GM21360 (cell line): ENCODE measurements at regions not wholly inside any gene's neighbourhood (a gene's known extent, or its start where the extent isn't known, plus 50 kb on each side); places are given as distances from the start of the nearest gene placed in this dataset.

Experiments
- ATAC-seq: cut with Tn5 transposase; IDR thresholded peaks from one replicate; pipeline ENCODE4 v1.9.1; 2021; ENCODE audit warnings: mild to moderate bottlenecking, moderate library complexity; ENCODE audit not compliant: unreplicated experiment

GRCh38 chr3:117626577-117626976 lies 917.0 kb downstream of the TUSC7 start:
- ATAC-seq, result no peak

DNA sequence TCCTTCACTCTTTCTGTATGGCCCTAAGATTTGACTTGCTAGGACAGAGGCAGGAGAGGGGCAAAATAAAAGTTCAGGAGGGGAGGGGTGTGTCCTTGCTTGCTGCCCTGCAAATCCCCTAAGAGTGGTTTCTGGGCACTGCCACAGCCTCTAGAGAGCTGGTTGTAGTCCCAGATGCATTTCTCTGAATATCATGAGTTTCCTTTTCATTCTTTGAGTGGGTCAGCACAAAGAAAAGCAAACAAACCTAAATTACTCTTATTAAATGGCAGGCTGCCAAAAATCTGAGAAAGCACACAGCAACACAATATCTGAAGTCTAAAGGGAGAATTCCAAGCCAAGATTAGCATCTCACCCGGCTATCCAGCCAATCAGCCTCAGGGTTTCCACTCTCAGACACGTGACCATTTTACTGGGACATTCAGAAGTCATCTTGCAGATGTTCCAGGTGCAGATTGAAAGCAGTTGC lies 919.3 kb downstream of the TUSC7 start:
- ATAC-seq, result no peak

- no peak for ATAC-seq
These were observed 919.9 kb downstream of the TUSC7 start for GRCh38 chr3:117629505-117629904.

GRCh38 chr3:117630469-117630868 lies 920.9 kb downstream of the TUSC7 start:
- peak; percentile 63 for ATAC-seq

DNA sequence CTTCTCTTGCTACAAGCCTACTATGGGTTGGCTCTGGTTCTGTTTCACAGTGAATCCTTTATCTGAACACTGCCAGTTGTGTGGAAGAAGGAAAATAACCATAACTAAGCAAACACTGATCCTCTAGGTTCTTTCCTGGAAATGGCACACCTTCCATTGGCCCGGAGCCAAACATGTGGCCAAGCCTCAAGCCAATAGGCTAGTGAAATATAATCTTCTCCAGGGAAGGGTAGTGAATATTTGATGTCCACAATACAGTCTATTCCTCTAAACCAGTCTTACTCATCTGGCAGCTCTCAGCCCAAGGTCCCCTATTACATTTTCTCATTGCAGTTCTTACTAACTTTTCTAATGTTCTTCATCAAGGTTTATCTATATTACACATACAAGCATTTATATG lies 921.3 kb downstream of the TUSC7 start:
- ATAC-seq, result peak; percentile 7

DNA sequence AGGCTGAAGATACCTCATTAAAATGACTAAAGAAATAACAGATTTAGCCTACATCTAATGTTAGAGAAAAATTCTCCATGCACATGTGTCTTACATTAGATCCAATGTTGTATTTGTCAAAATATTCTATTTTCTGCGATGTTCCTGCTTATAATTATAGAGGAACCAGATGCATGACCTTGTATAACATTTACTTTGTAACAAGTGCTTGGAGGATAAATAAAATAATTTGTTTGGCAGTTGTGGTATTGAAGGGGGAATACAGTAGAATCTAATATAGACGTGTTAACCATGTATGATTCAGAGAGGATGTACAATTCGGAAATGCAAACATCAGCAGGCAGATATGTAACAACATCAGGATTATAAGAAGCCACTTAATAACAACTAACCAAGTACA lies 922.2 kb downstream of the TUSC7 start:
- no peak for ATAC-seq

DNA sequence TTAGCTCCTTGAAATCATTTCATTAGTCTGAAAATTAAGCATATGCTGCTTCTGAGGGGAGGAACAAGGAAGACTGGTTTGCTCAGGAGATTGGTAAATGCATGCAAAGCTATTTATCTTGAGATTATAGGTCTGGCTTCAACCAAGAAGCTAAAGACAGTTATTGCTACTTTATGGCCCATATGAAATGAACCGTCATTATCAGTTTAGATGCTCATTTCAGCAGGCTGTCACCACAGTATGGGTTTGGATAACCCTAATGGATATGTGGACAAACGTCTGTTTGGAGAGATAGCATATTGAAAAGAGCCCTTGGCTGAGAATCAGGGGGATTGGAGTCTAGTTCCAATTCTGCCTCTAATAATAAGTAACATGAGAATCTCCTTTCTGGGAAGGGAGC lies 922.6 kb downstream of the TUSC7 start:
- no peak for ATAC-seq

GRCh38 chr3:117633207-117633606 lies 923.6 kb downstream of the TUSC7 start:
- no peak for ATAC-seq

DNA sequence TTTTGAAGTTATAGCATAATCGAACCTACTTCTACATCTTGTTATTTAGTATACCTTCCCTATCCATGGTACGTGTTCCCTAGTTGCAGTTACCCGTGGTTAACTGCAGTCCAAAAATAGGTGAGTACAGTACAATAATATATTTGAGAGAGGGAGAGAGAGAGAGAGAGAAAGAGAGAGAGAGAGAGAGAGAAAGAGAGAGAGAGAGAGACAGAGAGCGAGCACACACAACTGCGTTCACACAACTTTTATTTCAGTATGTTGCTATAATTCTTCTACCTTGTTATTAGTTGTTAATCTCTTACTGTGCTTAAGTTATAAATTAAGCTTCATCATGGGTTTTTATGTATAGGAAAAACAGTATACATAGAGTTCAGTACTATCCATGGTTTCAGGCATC lies 928.1 kb downstream of the TUSC7 start:
- ATAC-seq, result no peak

- ATAC-seq, result no peak
These were observed 934.6 kb downstream of the TUSC7 start for GRCh38 chr3:117644203-117644602.

DNA sequence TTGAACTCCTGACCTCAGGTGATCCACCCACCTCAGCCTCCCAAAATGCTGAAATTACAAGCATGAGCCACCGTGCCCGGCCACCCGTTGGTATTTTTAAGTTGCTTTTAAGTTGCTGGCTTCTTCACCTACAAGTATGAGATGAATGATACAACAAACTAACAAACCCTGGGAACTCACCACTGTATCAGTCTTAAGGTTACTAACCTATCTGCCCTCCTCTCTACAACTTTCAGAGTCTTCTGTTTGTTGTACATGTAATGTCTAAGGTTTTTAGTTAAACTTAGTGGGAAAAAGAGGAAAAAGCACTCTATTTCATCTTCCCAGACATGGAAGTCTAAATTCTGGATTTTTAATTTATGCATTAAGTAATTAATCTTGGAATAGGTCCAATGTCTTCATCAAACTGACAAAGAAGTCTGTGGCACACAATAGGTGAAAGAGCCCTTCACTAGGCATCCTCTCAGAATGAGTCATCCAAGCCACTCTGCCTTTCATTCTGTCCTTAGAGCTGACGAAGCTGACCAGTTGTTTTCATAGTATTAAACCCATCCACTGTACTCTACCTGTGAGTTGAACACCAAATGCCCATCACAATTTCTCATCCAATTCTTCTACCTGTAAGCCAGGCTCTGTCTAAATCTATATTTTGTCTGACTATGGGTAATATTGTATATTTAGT lies 936.1 kb downstream of the TUSC7 start:
- ATAC-seq, result no peak

DNA sequence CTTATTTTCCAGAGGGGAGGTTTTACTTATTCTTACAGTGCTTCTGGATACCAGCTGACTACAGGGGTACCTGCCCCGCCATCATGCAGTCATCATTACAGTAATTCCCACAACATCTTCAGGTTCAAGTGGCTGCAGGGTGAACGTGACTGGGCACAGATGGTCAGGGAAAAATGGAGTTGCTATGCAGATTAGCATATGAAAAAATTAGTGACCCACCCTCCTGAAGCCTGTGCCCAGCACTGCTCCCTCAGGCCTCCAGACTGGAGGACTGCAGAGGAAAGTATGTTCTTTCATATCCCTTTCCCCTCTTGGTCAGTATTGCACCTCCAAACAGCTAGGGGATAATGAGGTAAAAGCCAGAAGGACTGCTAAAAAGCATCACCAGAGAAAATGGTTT lies 937.9 kb downstream of the TUSC7 start:
- ATAC-seq, result no peak

GRCh38 chr3:117651246-117651645 lies 941.7 kb downstream of the TUSC7 start:
- no peak for ATAC-seq

GRCh38 chr3:117656391-117656790 lies 946.8 kb downstream of the TUSC7 start:
- no peak for ATAC-seq

- no peak for ATAC-seq
These were observed 947.7 kb downstream of the TUSC7 start for GRCh38 chr3:117657278-117657677.

DNA sequence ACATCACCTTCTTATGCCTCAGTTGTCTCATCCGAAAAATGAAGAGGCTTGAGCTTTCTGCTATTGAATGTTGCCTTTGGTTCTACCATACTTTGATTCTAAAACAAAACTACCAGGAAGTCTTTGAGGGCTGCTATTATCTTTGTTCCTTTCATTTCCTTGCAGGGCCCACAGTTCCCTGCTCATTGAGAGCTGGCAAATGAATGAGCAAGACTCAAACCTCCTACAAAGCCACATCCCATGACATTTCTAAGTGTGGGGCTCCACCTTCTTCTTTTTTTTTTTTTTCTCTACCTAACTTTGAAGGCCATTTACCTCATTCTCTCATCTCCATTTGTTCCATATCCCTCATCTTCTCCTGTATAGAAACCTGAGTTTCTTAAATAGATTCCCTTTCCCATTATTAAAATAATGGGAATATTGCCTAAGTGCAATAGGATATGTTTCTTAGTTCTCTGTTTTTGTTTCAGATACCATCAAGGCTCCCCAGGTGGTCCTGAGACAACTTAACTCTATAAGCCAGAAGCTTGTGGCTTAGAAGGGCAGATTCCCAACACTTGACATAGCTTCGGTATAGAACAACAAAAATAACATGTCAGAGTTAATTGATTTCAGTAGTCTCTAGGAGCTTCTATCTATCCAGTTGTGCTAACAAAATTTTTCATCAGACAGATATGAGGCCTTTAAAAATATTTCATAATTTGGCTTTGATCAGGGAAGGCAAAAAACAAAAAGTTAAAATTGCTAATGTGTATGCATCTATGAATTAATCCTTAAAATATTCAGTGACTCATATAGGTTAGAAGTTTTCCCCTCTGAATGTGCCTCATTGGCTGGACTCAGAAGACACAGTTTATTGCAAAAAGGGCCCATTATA lies 951.6 kb downstream of the TUSC7 start:
- ATAC-seq, result no peak

GRCh38 chr3:117661818-117662095 lies 952.2 kb downstream of the TUSC7 start:
- ATAC-seq, result no peak

DNA sequence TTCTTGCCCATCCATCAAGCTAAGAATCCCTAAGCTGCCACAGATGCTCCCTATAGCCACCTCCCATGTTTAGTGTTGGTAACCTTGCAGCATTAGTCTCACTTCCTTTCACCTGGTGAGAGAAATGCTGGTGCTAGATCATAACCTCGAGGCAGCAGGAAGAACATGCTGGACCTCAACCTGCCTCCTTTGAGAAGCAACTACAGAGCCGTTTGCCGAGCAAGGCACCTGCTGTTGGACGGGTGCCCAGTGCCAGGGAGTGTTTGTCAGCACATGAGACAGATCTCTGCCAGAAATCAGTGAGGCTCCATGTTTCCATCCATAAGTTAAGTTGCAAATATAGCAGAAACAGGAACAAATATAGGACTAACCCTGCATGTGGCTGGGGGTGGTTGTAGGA lies 955.7 kb downstream of the TUSC7 start:
- ATAC-seq, result no peak

DNA sequence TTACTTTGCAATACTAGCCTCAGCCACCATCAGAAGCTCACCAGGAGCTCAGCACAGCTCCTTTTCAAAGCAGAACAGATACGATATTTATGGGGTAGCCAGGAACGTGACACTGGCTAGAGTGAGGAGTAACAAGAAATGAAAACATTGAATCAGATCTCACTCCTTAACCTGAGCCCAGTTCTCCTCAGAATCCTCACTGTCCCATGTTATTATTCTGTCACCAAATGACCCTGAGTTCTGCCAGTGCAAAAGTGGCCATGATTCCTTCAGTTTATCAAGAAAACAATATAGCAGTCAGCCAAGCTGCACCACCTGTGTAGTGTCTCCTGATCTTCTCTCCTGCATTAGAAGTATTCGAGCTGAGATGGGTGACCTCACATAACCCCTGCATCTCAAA lies 956.7 kb downstream of the TUSC7 start:
- ATAC-seq, result no peak

DNA sequence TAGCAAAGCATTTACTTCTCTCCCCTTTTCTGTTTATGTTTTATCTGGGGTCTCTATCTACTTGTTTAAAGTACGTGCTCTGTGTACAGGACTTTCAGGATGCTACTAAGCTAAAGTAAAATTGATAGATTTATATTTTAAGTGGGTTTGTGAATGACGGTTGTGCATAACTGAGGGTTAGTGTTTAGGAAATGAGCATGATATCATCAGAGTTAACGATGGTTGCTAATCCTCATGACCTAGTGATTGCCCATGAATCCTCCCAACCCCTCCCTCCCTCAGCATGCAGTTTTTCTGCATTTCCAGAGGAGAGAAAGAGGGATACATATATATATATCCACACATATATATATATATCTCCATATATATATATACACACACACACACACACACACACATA lies 957.2 kb downstream of the TUSC7 start:
- no peak for ATAC-seq

- ATAC-seq, result no peak
These were observed 960.2 kb downstream of the TUSC7 start for GRCh38 chr3:117669774-117670173.

- ATAC-seq, result no peak
These were observed 962.2 kb downstream of the TUSC7 start for GRCh38 chr3:117671722-117672318.
